HG03097 (cell line): ENCODE measurements at regions not wholly inside any gene's neighbourhood (a gene's known extent, or its start where the extent isn't known, plus 50 kb on each side); places are given as distances from the start of the nearest gene placed in this dataset.
"Not testable (repeated sequence)": the region's sequence is repeated elsewhere in the genome, so short reads cannot be mapped to it uniquely, and the experiment has no call there.

Experiments used
- ATAC-seq: cut with Tn5 transposase; IDR thresholded peaks from one replicate; pipeline ENCODE4 v1.9.1; 2021; ENCODE audit not compliant: unreplicated experiment, low FRiP score

- no peak for ATAC-seq
Measured at GRCh38 chr6:84635081-84635761, 129.2 kb downstream of the TBX18 start.

GRCh38 chr6:84633771-84634170 is 130.6 kb downstream of the TBX18 start:
- ATAC-seq, result no peak

- not testable (repeated sequence) for ATAC-seq
Measured at GRCh38 chr6:84626527-84626926, 137.9 kb downstream of the TBX18 start.

GRCh38 chr6:84625506-84625905 is 138.9 kb downstream of the TBX18 start:
- no peak for ATAC-seq

- no peak for ATAC-seq
Measured at GRCh38 chr6:84623956-84624680, 140.3 kb downstream of the TBX18 start.

- ATAC-seq, result no peak
Measured at GRCh38 chr6:84618836-84619235, 145.6 kb downstream of the TBX18 start.

GRCh38 chr6:84618046-84618752 is 146.2 kb downstream of the TBX18 start:
- ATAC-seq, result no peak

GRCh38 chr6:84615987-84616386 is 148.4 kb downstream of the TBX18 start:
- no peak for ATAC-seq

- ATAC-seq, result no peak
Measured at GRCh38 chr6:84615113-84615850, 149.1 kb downstream of the TBX18 start.

- ATAC-seq, result no peak
Measured at GRCh38 chr6:84606860-84607259, 157.5 kb downstream of the TBX18 start.

GRCh38 chr6:84605298-84605697 is 159.1 kb downstream of the TBX18 start:
- no peak for ATAC-seq

GRCh38 chr6:84601366-84601765 is 163.0 kb downstream of the TBX18 start:
- ATAC-seq, result no peak

- ATAC-seq, result no peak
Measured at GRCh38 chr6:84599991-84600390, 164.4 kb downstream of the TBX18 start.

GRCh38 chr6:84597238-84597875 is 167.0 kb downstream of the TBX18 start:
- no peak for ATAC-seq

GRCh38 chr6:84596488-84596887 is 167.9 kb downstream of the TBX18 start:
- no peak for ATAC-seq

GRCh38 chr6:84588697-84589080 is 175.7 kb downstream of the TBX18 start:
- ATAC-seq, result no peak

- not testable (repeated sequence) for ATAC-seq
Measured at GRCh38 chr6:84587994-84588696, 176.3 kb downstream of the TBX18 start.

- not testable (repeated sequence) for ATAC-seq
Measured at GRCh38 chr6:84587202-84587940, 177.0 kb downstream of the TBX18 start.

GRCh38 chr6:84583784-84584183 is 180.6 kb downstream of the TBX18 start:
- no peak for ATAC-seq
